Hematopoietic multipotent progenitor cell treated with erythropoietin and hydrocortisone succinate and interleukin-3 and kit ligand, for 6 days (in vitro differentiated cells): ENCODE measurements at regions not wholly inside any gene's neighbourhood (a gene's known extent, or its start where the extent isn't known, plus 50 kb on each side); places are given as distances from the start of the nearest gene placed in this dataset.

ENCODE experiments used
- DNase-seq: peaks from one replicate; pipeline ENCODE4 v3.0.0-alpha.2; 2015

GRCh38 chr1:48164571-48164970 is 57.9 kb upstream of the SLC5A9 start:
- DNase-seq = no peak

- DNase-seq = no peak
Measured at GRCh38 chr1:48160486-48161132, 61.9 kb upstream of the SLC5A9 start.

GRCh38 chr1:48139275-48139674 is 83.2 kb upstream of the SLC5A9 start:
- DNase-seq = no peak

- no peak for DNase-seq
Measured at GRCh38 chr1:48127735-48128685, 94.5 kb upstream of the SLC5A9 start.

- no peak for DNase-seq
Measured at GRCh38 chr1:48123647-48124046, 98.9 kb upstream of the SLC5A9 start.

GRCh38 chr1:48121955-48122354 is 100.6 kb upstream of the SLC5A9 start:
- DNase-seq = no peak

- DNase-seq = no peak
Measured at GRCh38 chr1:48120621-48121020, 101.9 kb upstream of the SLC5A9 start.

GRCh38 chr1:48115835-48116234 is 106.7 kb upstream of the SLC5A9 start:
- DNase-seq = no peak

GRCh38 chr1:48114596-48115382 is 107.7 kb upstream of the SLC5A9 start:
- no peak for DNase-seq

GRCh38 chr1:48109390-48110013 is 112.3 kb upstream of the TRABD2B start:
- peak; percentile 76 for DNase-seq

- peak; percentile 21 for DNase-seq
Measured at GRCh38 chr1:48107516-48107915, 110.3 kb upstream of the TRABD2B start.

- no peak for DNase-seq
Measured at GRCh38 chr1:48106049-48106448, 108.9 kb upstream of the TRABD2B start.

GRCh38 chr1:48105165-48105564 is 108.0 kb upstream of the TRABD2B start:
- DNase-seq = no peak

GRCh38 chr1:48103495-48103894 is 106.3 kb upstream of the TRABD2B start:
- DNase-seq = no peak

GRCh38 chr1:48102766-48103165 is 105.6 kb upstream of the TRABD2B start:
- no peak for DNase-seq

- DNase-seq = no peak
Measured at GRCh38 chr1:48099072-48099773, 102.0 kb upstream of the TRABD2B start.

- DNase-seq = peak; percentile 72
Measured at GRCh38 chr1:48093696-48094528, 96.7 kb upstream of the TRABD2B start.

- no peak for DNase-seq
Measured at GRCh38 chr1:48093147-48093546, 96.0 kb upstream of the TRABD2B start.

- no peak for DNase-seq
Measured at GRCh38 chr1:48092401-48092800, 95.2 kb upstream of the TRABD2B start.

GRCh38 chr1:48089356-48089891 is 92.2 kb upstream of the TRABD2B start:
- DNase-seq = no peak

GRCh38 chr1:48084826-48085225 is 87.6 kb upstream of the TRABD2B start:
- DNase-seq = no peak
